Choroid plexus epithelial cell (primary cell): ENCODE measurements at regions not wholly inside any gene's neighbourhood (a gene's known extent, or its start where the extent isn't known, plus 50 kb on each side); places are given as distances from the start of the nearest gene placed in this dataset.
"Not testable (repeated sequence)": the region's sequence is repeated elsewhere in the genome, so short reads cannot be mapped to it uniquely, and the experiment has no call there.

Experiments used
- DNase-seq: peaks from one replicate; pipeline ENCODE4 v3.0.0-alpha.2; 2010; ENCODE audit warnings: low read depth
- H3K4me3 ChIP-seq: 2 replicates; pipeline ENCODE4 v1.5.1; 2011; ENCODE audit warnings: low read depth, mild to moderate bottlenecking, control low read depth, low read length, moderate library complexity
- TF ChIP-seq, protein P1 (sequence below): conservative IDR thresholded peaks from 2 replicates; pipeline ENCODE4 v1.5.1; 2011; ENCODE audit warnings: low read depth, mild to moderate bottlenecking, control low read depth, inconsistent platforms, low read length, moderate library complexity

GRCh38 chr5:17374973-17375742, 122.9 kb upstream of the TAF11L2 start:
- peak; percentile 60 for DNase-seq
- peak overlapping the region; percentile 11 for H3K4me3 ChIP-seq
- TF ChIP-seq, protein P1, sequence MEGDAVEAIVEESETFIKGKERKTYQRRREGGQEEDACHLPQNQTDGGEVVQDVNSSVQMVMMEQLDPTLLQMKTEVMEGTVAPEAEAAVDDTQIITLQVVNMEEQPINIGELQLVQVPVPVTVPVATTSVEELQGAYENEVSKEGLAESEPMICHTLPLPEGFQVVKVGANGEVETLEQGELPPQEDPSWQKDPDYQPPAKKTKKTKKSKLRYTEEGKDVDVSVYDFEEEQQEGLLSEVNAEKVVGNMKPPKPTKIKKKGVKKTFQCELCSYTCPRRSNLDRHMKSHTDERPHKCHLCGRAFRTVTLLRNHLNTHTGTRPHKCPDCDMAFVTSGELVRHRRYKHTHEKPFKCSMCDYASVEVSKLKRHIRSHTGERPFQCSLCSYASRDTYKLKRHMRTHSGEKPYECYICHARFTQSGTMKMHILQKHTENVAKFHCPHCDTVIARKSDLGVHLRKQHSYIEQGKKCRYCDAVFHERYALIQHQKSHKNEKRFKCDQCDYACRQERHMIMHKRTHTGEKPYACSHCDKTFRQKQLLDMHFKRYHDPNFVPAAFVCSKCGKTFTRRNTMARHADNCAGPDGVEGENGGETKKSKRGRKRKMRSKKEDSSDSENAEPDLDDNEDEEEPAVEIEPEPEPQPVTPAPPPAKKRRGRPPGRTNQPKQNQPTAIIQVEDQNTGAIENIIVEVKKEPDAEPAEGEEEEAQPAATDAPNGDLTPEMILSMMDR = no peak

GRCh38 chr5:17375886-17376285, 122.1 kb upstream of the TAF11L2 start:
- DNase-seq, H3K4me3 ChIP-seq: not testable (repeated sequence)

DNA sequence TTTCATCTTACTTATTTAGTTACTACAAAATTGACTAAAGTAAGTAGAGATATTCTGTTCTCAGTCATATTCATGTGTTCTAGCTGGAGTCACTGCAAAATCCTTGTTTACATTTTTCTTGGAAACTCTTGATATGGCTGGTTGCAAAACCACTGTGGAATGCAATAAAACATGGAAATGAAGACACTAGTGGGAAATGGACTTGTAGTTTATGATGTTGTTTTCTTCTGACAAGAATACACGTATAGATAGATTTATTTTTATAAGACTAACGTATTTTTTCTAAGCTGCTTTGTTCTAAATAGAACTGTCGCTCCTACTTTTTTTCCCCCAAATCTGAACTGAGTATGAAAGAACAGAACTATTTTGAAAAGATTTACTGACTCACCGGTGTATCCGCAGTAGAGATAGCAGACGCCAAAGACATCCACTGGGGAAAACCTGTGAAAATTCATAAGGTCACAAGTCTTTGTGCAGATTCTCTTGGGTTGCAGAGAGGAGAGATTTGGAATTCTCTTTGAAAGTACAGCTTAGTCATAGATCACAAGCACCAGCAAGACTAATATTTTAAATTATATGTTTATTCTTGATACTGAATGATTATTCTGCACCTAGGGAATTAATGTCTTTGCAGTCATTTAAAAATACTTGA, 119.6 kb upstream of the TAF11L2 start:
- H3K4me3 ChIP-seq = no peak overlapping the region
- DNase-seq = peak; percentile 84
- TF ChIP-seq, protein P1 = no peak

DNA sequence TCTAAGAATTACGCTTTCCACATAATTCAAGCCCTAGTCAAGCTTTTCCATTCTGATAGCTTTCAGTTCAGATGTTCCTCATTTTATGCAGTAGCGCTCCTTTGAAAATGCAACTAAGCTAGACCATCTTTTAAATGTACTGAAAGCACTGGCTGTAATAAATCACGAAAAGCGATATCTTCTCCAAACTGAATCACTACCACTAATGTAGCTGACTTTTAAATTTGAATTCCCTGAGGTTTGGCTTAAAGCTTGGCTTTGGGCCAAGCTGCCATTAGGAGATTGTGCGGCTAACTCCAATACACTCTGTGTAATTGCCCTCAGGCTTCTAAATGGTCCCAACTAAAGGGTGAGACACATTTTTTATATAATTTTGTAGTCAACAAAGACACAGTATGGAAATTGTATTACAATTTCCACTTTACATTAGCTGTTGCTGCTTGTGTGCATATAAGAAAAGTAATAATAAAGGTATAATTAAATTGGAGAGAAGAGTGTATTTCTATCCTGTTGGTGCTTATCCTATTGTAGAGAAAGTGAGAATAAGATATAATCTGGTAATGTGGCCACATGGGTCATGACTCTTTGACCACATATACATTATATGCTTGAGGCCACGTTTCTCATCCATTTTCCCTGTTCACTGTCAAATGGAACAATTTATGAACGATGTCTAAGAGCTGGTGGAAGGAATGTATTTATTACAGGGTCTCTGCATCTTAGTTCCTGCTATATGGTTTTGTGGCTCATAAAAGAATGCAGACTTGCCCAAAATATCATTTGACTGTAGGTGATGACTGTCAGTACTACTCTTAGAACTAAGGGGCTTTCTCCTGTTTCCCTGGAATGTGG, 118.7 kb upstream of the TAF11L2 start:
- TF ChIP-seq, protein P1 = no peak
- no peak overlapping the region for H3K4me3 ChIP-seq
- DNase-seq = peak; percentile 77

- no peak overlapping the region for H3K4me3 ChIP-seq
- no peak for DNase-seq
- TF ChIP-seq, protein P1 = no peak
These were observed 116.1 kb upstream of the TAF11L2 start for GRCh38 chr5:17381932-17382331.

DNA sequence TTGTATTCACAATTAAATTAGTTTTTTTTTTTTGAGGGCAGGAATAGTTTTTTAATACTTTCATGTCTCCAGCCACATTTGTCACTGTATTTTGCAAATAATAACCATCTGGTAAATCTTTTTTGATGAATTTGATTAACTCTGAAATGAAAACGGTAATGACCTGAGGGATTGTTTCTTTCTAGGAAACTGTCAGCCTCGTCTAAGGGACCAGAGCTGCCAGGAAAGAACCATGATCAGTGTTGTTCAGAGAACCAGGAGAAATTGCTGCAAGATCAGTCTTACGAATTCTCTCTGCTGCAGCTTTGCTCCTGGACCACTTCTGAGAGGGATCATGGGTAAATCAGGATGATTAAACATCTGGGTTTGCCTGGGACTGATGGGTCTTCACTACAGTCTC, 114.5 kb upstream of the TAF11L2 start:
- TF ChIP-seq, protein P1 = no peak
- H3K4me3 ChIP-seq = no peak overlapping the region
- DNase-seq = no peak

DNA sequence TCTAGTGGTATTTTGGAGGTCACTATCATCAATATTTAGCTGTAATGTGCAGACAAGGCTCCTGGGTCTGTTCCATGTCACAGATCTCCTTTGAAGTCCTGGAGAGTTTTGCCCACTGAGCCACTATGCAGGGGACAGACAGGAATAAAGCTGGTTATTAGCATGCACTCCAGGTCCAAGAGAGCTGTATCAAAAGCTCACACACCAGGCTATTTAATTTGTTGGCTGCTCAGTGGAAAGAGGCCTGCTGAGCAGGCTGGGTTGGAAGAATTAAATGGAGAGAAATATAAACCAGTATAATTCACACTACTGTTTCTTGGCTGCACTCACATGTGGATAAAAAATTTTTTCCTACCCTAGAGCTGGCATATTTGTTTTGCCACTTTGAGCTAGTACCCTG, 113.8 kb upstream of the TAF11L2 start:
- DNase-seq = no peak
- TF ChIP-seq, protein P1 = no peak
- no peak overlapping the region for H3K4me3 ChIP-seq
